ENCODE measurements at regions not wholly inside any gene's neighbourhood (a gene's known extent, or its start where the extent isn't known, plus 50 kb on each side); places are given as distances from the start of the nearest gene placed in this dataset.

- no peak for DNase-seq
Observed at GRCh38 chr10:130404476-130405055, 268.4 kb downstream of the GLRX3 start.

DNA sequence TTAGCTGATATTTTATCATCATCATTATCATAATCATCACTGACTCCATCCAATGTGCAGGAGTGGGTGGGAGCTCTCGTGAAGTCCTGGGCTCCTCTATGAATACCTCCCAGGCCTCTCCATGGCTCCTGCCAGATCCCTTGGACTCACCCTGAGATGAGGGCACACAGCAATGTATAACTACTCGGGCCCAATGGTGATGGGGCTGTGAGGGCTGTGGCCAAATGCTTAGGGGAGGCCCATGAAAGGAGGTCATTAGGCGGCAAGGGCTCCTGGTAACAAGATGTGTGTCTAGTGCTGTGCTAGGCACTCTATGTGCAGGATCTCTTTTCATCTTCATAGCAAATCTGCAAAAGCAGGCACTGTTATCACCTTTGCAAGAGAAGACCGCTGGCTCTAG is 270.9 kb downstream of the GLRX3 start:
- no peak for DNase-seq

DNA sequence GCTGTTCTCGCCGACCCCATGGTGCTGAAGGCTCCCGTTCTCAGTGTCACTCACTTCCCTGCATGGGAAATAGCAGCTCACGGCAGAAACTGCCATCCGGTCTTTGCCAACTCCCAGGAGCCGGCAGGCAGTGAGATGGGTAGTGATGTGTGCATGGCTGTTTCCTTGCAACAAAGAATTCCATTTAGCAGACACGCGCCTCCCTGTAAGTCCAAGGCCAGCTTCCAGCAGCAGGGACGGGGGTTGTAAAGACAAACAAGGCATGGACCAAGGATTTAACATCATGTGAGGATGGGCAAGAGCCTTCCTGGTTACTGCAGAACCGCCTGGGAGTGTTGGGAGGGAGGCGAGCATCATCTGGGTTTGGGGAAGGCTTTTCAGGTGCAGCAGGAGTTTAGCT is 273.1 kb downstream of the GLRX3 start:
- no peak for DNase-seq

DNA sequence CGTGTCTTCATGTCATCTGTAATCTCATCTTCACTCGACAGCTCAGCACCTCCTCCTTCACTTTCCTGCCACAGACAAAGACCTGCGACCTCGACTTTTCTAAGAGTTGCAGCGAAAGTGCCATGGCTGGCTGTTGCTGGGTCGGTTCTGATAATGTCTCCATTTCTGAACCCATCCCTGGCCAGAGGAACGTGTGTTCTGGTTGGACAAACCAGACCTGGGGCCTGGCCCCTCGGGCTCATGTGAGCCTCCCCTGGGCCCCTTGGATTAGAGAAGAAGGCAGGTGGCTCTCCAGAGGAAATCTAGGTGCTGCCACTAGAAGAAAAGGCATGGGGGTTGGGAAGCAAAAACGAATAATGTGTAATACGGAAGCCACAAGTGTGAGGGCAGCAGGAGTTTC is 273.7 kb downstream of the GLRX3 start:
- no peak for DNase-seq

- no peak for DNase-seq
Observed at GRCh38 chr10:130411496-130412085, 275.4 kb downstream of the GLRX3 start.

DNA sequence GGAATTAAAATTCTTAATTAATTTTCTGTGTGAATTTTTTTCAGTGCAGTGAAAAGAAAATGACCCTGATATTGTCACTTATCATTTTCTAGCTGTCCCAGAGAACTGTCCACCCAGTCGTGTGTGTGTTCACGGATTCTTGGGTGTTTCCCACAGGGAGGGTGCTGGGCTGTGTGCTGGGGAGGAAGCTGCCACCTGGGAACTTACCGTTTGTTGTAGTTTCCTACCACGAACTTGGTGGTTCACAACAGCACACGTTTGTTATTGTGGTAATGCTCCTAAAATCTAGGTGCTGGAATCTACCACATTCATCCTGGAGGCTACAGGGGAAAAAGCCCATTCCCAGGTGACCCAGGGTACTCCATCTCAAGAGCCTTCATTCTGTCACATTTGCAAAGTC is 276.1 kb downstream of the GLRX3 start:
- DNase-seq = no peak

GRCh38 chr10:130416334-130417150 is 280.4 kb downstream of the GLRX3 start:
- no peak for DNase-seq

- no peak for DNase-seq
Observed at GRCh38 chr10:130418731-130419130, 282.5 kb downstream of the GLRX3 start.

GRCh38 chr10:130421909-130422308 is 285.7 kb downstream of the GLRX3 start:
- no peak for DNase-seq

DNA sequence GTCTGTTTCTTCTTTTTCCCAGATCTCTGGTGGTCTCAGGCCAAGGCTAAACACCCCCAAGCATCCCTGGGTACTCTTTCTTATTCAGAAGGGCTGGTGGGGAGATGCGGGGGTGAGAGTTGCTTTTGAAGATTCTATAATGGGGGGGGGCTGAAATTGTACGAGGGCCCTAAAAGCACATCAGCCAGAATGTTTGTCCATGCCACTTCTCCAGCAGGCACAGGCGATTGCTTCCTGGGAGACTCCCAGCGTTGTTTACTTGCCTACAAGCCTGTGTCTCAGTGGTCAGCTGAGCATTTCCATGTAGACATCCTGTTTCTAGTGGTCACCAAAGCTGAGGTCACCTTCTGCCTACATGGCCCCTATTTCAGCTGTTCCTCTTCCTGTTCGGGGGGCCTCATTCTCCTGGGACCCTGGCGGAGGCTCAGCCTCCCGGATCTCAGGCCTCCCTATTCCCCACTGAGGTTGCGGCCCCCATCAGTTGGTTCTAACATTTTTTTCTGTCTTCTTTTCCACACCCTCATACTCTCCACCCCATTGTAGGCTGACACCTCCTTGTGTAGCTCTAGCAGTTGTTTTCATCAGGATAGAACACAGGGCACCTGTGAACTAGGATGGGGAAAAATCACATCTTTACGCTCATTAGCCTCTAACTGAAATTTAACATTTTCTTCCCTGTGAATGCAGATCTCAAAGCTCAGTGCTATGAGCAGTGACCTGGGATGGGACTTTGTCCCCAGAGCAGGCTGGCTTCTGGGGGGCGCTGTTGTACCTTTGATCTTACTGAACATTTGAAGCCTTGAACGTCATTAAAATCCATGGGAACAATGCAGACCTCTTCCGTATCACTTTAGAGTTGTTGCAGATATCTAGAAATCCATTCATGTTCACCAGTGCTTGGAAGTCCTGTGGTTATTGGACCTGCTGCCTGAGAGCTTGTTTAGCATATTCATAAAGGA is 286.5 kb downstream of the GLRX3 start:
- DNase-seq = no peak

DNA sequence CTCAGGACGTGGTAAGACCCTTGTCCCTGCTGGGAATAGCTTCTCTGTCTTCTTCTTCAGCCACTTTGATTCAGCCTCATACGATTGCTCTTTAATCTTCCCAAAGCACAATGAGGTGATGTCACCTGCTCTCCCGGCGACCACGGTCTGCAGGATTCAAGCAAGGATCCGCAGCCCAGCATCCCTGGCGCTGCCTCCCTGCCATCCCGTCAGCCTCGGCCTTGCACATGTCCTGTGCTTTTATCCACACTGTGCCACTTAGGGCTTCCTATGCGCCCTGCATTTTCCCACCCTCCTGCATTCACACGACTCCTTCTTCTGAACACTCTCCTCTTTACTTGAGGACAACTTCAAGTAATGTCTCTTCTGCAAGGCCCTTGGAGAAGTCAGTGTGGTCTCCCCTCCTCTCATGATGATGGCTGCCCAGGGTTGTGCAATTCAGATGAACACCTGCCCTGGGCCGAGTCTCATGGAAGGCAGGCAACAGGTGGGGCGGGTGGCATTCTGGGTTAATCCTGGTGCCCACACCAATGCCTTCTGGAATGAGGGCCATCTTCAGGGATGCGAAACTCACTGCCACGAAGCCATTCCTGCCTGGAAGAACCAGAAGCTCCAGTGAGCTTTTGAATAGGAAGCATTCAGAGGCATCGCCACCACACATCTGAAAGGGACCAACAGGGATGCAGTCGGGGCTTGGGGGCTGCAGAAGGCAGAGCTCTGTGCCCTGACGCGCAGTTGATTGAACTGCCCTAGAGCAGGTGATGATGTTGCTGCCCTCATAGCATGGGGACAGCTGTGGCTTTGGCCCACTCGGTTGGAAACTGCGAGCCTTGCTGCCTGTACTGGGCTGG is 287.5 kb downstream of the GLRX3 start:
- no peak for DNase-seq

DNA sequence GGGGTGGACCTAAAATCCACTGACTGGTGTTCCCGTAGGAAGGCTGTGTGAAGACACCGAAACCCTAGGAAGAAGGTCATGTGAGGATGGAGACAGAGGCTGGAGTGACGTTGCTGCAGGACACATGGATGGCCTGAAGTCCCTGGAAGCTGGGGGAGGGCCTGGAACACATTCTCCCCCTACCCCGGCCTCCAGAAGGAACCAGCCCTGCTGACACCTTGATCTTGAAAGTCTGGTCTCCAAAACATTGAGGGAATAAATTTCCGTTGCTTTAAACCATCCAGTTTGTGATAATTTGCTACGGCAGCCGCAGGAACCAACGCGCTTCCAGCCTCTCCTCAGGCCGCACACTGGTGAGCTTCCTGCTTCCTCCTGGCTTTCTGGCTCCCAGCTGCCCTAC is 288.2 kb downstream of the GLRX3 start:
- DNase-seq = no peak

GRCh38 chr10:130425169-130425568 is 289.0 kb downstream of the GLRX3 start:
- DNase-seq = no peak

DNA sequence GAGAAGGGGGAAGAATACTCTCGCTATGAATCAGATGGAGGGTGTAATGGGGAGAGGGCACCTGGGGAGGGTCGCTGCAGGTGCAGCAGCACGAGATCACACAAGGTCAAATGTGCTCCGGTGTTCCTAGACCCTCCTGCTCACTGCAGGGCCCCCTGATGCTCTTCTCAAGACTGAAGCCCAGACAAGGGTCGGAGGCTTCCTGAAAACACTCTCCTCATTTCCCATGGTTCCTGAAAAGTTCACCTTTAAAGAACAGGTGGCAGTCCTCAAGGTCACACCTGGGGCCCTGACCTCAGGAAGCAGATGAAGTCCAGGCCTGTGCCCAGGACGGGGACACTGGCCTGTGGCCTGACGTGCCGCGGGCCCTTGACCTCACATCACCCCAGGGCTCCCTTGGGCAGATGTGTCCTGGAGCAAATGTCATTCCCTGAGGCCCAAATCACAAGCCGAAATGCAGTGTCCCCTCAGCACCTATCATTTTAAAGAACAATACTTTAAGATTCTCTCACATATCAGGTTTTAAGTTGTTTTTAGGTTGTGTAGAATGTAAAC is 289.8 kb downstream of the GLRX3 start:
- no peak for DNase-seq

DNA sequence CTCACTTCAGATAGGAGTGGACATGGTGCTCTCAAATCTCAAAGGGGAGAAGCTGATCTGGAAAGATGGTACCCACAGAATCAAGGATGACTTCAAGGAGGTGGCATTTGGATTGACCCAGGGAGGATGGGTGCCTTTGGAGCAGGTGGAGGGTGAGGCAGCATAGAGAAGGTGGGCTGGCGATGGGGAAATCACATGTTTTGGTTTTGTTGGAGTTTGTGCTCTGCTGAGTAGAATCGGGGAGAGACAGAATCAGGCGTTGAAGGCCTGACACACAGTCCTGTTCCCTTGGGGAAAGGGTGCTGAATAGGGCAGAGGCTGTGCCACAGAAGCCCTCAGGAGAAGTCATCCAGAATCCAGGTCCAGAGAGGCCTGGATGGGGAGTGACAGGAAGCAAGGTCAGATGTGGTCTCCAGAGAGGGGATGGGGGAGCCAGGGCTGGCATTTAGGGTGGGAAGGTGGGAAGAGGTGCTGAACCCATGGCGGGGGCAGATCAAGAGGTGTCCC is 291.1 kb downstream of the GLRX3 start:
- no peak for DNase-seq

DNA sequence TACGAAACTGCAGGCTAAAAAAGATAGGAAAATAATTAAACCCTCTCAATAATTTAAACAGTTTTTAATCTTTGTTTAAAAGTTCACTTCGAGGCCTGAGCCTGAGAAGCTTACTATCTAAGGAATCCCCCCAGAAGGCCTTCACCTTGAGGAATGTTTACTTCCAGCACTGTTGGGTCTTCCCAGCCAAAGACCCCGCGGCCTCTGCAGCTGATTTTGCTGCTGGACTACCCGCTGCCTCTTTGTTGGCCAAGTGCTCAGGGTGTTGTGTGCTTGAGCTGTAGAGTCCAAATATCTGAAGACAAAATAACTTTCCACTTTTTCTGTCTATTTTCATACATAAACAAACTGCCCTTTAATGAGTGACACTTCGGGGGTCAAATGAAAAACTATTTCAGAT is 292.7 kb downstream of the GLRX3 start:
- no peak for DNase-seq

DNA sequence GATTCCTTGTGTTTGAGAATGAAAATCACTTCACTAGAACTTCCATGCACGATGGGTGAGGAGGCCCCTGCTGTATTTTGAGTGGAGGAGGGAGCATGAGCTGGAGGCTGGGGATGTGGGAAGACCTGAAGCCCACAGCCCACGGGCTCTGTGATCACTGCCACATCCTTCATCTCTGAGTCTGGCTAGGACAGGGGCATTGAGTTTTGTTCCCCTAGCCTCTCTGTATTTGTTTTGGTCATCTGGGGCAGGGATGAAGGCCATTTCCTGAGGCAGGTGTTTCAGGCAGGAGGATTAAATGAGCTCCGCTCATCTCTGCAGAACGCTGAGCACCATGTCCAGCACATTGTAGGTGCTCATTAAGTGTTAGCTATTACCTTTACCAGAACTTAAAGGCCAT is 293.6 kb downstream of the GLRX3 start:
- no peak for DNase-seq

DNA sequence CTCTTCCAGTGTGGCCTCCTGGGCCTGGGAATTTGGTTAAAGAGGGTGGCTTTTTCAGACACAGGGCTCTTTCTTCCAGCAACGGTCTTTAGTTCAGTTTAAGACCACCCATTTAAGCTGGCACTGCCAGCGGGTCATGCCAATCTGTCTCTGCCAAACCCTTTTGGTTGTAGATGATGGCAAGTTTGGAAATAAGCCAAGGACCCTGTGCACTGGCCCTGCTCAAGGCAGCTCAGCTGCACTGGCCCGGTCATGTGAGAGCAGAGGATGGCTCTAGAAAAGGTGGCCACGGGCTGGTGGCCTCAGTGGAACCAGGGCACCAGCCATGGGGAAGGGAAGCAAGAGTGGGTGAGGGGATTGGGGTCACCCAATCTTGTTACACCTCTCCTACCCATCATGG is 294.1 kb downstream of the GLRX3 start:
- DNase-seq = no peak

- DNase-seq = no peak
Observed at GRCh38 chr10:130430852-130431704, 294.9 kb downstream of the GLRX3 start.

DNA sequence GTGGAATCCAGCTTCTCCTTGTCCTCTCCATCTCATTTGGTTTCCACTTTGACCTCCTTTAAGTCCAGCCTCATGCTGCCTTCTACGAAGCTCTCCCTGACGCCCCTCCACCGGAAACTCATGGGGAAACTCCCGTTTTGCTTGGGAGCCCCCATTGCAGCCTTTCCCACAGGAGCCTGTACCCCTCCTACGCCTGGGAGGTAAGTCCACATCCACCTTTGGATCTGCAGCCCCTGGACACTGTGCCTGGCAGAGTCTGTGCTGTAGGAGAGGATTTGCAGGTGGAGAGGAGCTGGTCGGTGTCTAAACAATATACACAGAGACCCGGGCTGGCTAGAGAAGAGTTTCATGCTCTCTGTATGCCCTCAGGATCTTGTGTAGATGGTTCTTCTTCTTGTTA is 296.1 kb downstream of the GLRX3 start:
- DNase-seq = no peak

- DNase-seq = no peak
Observed at GRCh38 chr10:130432850-130433249, 296.7 kb downstream of the GLRX3 start.

Measured in T-helper 9 cell (primary cell).